Lower leg skin (tissue), 4 donors: ENCODE measurements at regions not wholly inside any gene's neighbourhood (a gene's known extent, or its start where the extent isn't known, plus 50 kb on each side); places are given as distances from the start of the nearest gene placed in this dataset.

ENCODE experiments used
- DNase-seq, 2 donors: peaks; one replicate each; pipeline ENCODE4 v3.0.0-alpha.2; 2019; ENCODE audit warnings: low spot score in 2 of 2
- H3K4me3 ChIP-seq: fragments of 200-600 bp; sonication (generic); 2 replicates; pipeline ENCODE4 v1.5.1; 2017; ENCODE audit warnings: mild to moderate bottlenecking, low read depth; ENCODE audit not compliant: poor library complexity, severe bottlenecking
- POLR2A ChIP-seq, 2 donors: fragments of 450-650 bp; IDR thresholded peaks; one replicate each; pipeline ENCODE4 v1.6.1; 2016 to 2017; ENCODE audit warnings: antibody characterized with exemption in 2 of 2, mild to moderate bottlenecking in 1 of 2, moderate library complexity in 1 of 2
- WGBS, 2 donors: methylation state at CpG; one replicate each; pipeline ENCODE4 v1.1.5; 2018; 5-methylcytosine and 5-hydroxymethylcytosine counted together
- intact Hi-C: fragments of 100-400 bp; cut with DNase I; formaldehyde crosslinking; loops from one replicate; pipeline ENCODE4 v1.15.0; 2023; ENCODE audit warnings: low total_unique reads
- TF ChIP-seq, protein P1 (sequence below), 3 donors: fragments of 450-650 bp; IDR thresholded peaks; one replicate each; pipeline ENCODE4 v1.5.1; 2016; ENCODE audit warnings: antibody characterized with exemption in 3 of 3, mild to moderate bottlenecking in 3 of 3, moderate library complexity in 2 of 3

GRCh38 chr7:136370137-136370536, 393.0 kb upstream of the MTPN start:
- no peak for DNase-seq
- H3K4me3 ChIP-seq: no peak overlapping the region
- WGBS, 2 donors: 92 to 93% methylated on average over 2 of the region's 2 CpGs
- TF ChIP-seq, protein P1, sequence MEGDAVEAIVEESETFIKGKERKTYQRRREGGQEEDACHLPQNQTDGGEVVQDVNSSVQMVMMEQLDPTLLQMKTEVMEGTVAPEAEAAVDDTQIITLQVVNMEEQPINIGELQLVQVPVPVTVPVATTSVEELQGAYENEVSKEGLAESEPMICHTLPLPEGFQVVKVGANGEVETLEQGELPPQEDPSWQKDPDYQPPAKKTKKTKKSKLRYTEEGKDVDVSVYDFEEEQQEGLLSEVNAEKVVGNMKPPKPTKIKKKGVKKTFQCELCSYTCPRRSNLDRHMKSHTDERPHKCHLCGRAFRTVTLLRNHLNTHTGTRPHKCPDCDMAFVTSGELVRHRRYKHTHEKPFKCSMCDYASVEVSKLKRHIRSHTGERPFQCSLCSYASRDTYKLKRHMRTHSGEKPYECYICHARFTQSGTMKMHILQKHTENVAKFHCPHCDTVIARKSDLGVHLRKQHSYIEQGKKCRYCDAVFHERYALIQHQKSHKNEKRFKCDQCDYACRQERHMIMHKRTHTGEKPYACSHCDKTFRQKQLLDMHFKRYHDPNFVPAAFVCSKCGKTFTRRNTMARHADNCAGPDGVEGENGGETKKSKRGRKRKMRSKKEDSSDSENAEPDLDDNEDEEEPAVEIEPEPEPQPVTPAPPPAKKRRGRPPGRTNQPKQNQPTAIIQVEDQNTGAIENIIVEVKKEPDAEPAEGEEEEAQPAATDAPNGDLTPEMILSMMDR (IDR thresholded peaks at IDR 0.05): no peak
- no peak for TF ChIP-seq POLR2A (IDR thresholded peaks at IDR 0.05)
- intact Hi-C loops: no loop called here

- no peak overlapping the region for H3K4me3 ChIP-seq
- DNase-seq: no peak
- intact Hi-C loops: no loop called here
- TF ChIP-seq POLR2A (IDR thresholded peaks at IDR 0.05): no peak
- TF ChIP-seq, protein P1 (IDR thresholded peaks at IDR 0.05): no peak
- WGBS, 2 donors: 78 to 85% methylated on average over 2 of the region's 2 CpGs
Measured at GRCh38 chr7:136369225-136369624, 392.1 kb upstream of the MTPN start.

GRCh38 chr7:136359333-136359903, 382.3 kb upstream of the MTPN start:
- DNase-seq: no peak
- WGBS, 2 donors: 67 to 72% methylated on average over 5 of the region's 5 CpGs

DNA sequence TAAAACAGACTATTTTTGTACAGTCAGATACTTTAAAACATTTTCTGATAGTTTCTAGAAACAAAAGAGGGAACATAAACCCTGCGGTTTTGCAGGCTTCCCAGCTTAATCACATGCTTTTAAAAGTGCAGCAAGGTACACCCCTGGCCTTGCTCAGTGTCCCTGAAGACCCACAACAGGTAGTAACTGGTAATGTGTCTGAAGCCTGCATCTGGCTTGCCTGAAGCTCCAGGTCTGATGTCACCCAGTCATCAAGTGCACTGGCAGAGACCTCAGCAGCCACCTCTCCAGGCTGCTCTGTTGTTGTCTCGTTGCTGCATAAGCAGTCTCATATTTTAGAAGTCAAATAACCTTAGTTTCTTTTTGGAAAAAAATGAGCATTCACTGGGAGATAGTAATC, 376.1 kb upstream of the MTPN start:
- DNase-seq: no peak
- H3K4me3 ChIP-seq: no peak overlapping the region
- TF ChIP-seq, protein P1 (IDR thresholded peaks at IDR 0.05): no peak
- no peak for TF ChIP-seq POLR2A (IDR thresholded peaks at IDR 0.05)
- intact Hi-C loops: no loop called here
- 49 to 68% methylated on average over 2 of the region's 2 CpGs for WGBS, 2 donors

More at GRCh38 chr7:136359333-136359903, 382.3 kb upstream of the MTPN start:
- TF ChIP-seq, protein P1 (IDR thresholded peaks at IDR 0.05): no peak
- no peak for TF ChIP-seq POLR2A (IDR thresholded peaks at IDR 0.05)
- H3K4me3 ChIP-seq: no peak overlapping the region
- intact Hi-C loops: no loop called here

GRCh38 chr7:136348542-136349192, 371.5 kb upstream of the MTPN start:
- intact Hi-C loops: no loop called here
- no peak overlapping the region for H3K4me3 ChIP-seq
- DNase-seq: no peak
- WGBS, 2 donors: 69 to 74% methylated on average over 7 of the region's 7 CpGs
- no peak for TF ChIP-seq POLR2A (IDR thresholded peaks at IDR 0.05)
- TF ChIP-seq, protein P1 (IDR thresholded peaks at IDR 0.05): no peak

DNA sequence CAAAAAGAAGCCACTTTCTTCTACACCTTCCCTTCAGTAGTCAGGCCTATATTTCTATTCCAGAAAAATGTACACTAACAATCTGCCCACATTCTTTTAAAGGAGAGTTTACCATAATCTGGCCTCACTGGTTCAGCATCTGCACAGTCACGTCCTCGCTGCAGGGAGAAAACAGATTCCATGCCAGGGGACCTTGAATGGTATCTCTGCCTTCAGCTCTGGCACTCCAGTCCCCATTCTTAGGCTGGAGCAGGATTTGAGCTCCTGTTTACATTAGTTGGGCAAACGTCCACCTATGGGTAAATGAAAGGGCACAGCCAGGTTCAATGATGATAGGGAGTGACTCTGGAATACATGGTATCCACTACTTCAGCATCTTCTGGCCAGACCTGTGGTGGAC, 371.0 kb upstream of the MTPN start:
- TF ChIP-seq, protein P1 (IDR thresholded peaks at IDR 0.05): no peak
- no peak for TF ChIP-seq POLR2A (IDR thresholded peaks at IDR 0.05)
- no peak for DNase-seq
- WGBS, 2 donors: 55 to 62% methylated on average over 3 of the region's 3 CpGs

More for the DNA sequence above, 371.0 kb upstream of the MTPN start:
- H3K4me3 ChIP-seq: no peak overlapping the region
- intact Hi-C loops: no loop called here
